Activated naive CD8-positive, alpha-beta T cell (primary cell): ENCODE measurements at regions not wholly inside any gene's neighbourhood (a gene's known extent, or its start where the extent isn't known, plus 50 kb on each side); places are given as distances from the start of the nearest gene placed in this dataset.

Source experiments
- H3K27ac Mint-ChIP-seq: one replicate; pipeline ENCODE4 v1.8.0; 2021; ENCODE audit warnings: mixed read lengths
- H3K27me3 Mint-ChIP-seq: one replicate; pipeline ENCODE4 v1.8.0; 2021; ENCODE audit warnings: mixed read lengths
- H3K36me3 Mint-ChIP-seq: one replicate; pipeline ENCODE4 v1.8.0; 2021; ENCODE audit warnings: mixed read lengths
- H3K4me1 Mint-ChIP-seq: one replicate; pipeline ENCODE4 v1.8.0; 2021; ENCODE audit warnings: low read depth, mixed read lengths
- H3K4me3 Mint-ChIP-seq: one replicate; pipeline ENCODE4 v1.8.0; 2021; ENCODE audit warnings: mild to moderate bottlenecking, mixed read lengths
- H3K9me3 Mint-ChIP-seq: one replicate; pipeline ENCODE4 v1.8.0; 2021; ENCODE audit warnings: low read depth, mixed read lengths

GRCh38 chr1:58096714-58097113 lies 449.8 kb downstream of the OMA1 start:
- Mint-ChIP-seq H3K9me3 (no peaks in the 10 kb centered on the region), H3K36me3 (no peaks in the 10 kb centered on the region)

GRCh38 chr1:58095183-58095582 lies 451.3 kb downstream of the OMA1 start:
- H3K4me1 Mint-ChIP-seq = no peaks in the 10 kb centered on the region
- peaks cover 1% of the 10 kb centered on the region for H3K27me3 Mint-ChIP-seq
- H3K36me3 Mint-ChIP-seq = no peaks in the 10 kb centered on the region
- no peak overlapping the region for H3K4me3 Mint-ChIP-seq
- H3K9me3 Mint-ChIP-seq = no peaks in the 10 kb centered on the region
- H3K27ac Mint-ChIP-seq = no peak overlapping the region

More at GRCh38 chr1:58096714-58097113, 449.8 kb downstream of the OMA1 start:
- Mint-ChIP-seq H3K4me3 (no peak overlapping the region), H3K27me3 (no peaks in the 10 kb centered on the region), H3K27ac (no peak overlapping the region), H3K4me1 (no peaks in the 10 kb centered on the region)

DNA sequence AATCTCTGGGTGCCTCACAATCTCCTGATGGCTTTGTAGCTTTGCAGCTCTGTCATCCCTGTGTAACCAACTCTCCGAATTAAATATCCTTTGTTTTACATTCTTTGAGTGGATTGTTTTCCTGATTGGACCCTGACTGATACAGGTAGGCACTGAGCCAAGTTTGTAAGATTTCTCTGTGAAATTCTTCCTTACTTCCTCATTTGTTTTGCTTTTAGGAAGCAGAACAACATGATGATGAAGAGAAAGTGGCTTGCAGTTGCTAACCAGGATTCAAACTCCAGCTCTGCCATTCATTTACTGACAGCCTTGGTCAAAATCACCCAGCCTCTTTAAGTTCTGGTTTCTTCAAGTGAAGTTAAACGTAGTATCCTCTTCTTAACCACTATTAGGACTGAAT lies 452.3 kb downstream of the OMA1 start:
- H3K9me3 Mint-ChIP-seq = no peaks in the 10 kb centered on the region
- no peak overlapping the region for H3K4me3 Mint-ChIP-seq
- H3K27ac Mint-ChIP-seq = no peak overlapping the region
- peaks cover 8% of the 10 kb centered on the region for H3K4me1 Mint-ChIP-seq
- H3K36me3 Mint-ChIP-seq = no peaks in the 10 kb centered on the region
- H3K27me3 Mint-ChIP-seq = peaks cover 1% of the 10 kb centered on the region

- no peaks in the 10 kb centered on the region for H3K36me3 Mint-ChIP-seq
- peaks cover 13% of the 10 kb centered on the region for H3K27me3 Mint-ChIP-seq
- H3K27ac Mint-ChIP-seq = no peak overlapping the region
- H3K4me3 Mint-ChIP-seq = no peak overlapping the region
- H3K4me1 Mint-ChIP-seq = peaks cover 9% of the 10 kb centered on the region
- no peaks in the 10 kb centered on the region for H3K9me3 Mint-ChIP-seq
Measured at GRCh38 chr1:58090640-58091039, 455.9 kb downstream of the OMA1 start.

GRCh38 chr1:58089898-58090534 lies 456.5 kb downstream of the OMA1 start:
- Mint-ChIP-seq H3K4me3 (no peak overlapping the region), H3K27ac (no peak overlapping the region), H3K36me3 (no peaks in the 10 kb centered on the region), H3K4me1 (peaks cover 9% of the 10 kb centered on the region), H3K27me3 (peaks cover 13% of the 10 kb centered on the region), H3K9me3 (no peaks in the 10 kb centered on the region)

DNA sequence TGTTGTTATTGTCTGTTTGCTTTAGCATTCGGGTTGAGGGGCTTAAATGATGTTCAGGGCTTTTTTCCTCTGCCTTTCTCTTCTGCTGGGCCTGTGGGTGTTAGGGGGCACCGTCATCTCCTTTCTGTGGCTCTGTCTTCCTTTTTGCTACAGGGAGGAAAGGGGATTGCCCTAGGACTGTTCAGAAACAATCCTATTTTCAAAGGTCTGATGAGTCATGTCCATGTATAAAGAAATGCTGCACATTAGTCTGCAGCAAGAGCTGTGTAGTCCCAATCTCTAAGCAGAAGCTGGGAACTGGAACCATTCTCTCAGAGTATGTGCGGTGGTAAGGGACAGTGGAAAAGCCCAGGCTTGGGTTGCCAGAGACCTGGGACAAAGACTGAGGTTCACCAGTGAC lies 462.3 kb downstream of the OMA1 start:
- H3K27ac Mint-ChIP-seq = no peak overlapping the region
- no peaks in the 10 kb centered on the region for H3K9me3 Mint-ChIP-seq
- peaks cover 1% of the 10 kb centered on the region for H3K4me1 Mint-ChIP-seq
- H3K27me3 Mint-ChIP-seq = peaks cover 16% of the 10 kb centered on the region
- no peak overlapping the region for H3K4me3 Mint-ChIP-seq
- H3K36me3 Mint-ChIP-seq = peaks cover 2% of the 10 kb centered on the region

GRCh38 chr1:58082596-58082995 lies 463.9 kb downstream of the OMA1 start:
- Mint-ChIP-seq H3K27me3 (peaks cover 13% of the 10 kb centered on the region), H3K4me3 (no peak overlapping the region), H3K4me1 (no peaks in the 10 kb centered on the region), H3K27ac (no peak overlapping the region), H3K9me3 (no peaks in the 10 kb centered on the region), H3K36me3 (peaks cover 2% of the 10 kb centered on the region)

DNA sequence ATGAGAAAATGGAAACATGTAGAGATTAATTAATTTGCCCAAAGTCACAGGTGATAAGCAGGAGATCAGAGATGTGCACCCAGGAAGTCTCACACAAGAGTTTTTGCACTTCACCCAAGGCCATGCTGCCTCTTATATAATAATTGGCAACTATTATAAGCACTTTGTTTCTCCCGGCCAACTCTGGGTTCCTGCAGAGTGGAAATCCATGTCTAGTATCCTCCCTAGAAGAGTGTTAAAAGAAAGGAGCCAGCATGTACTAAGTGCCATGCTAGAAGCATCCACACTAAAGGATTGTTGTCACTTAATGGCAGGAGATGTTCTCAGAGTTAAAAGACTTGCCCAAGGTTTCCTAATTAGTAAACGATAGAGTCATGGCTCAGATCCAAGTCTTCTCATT lies 470.3 kb downstream of the OMA1 start:
- Mint-ChIP-seq H3K4me3 (no peak overlapping the region), H3K27me3 (peaks cover 2% of the 10 kb centered on the region), H3K27ac (no peak overlapping the region), H3K4me1 (no peaks in the 10 kb centered on the region), H3K36me3 (no peaks in the 10 kb centered on the region), H3K9me3 (no peaks in the 10 kb centered on the region)

DNA sequence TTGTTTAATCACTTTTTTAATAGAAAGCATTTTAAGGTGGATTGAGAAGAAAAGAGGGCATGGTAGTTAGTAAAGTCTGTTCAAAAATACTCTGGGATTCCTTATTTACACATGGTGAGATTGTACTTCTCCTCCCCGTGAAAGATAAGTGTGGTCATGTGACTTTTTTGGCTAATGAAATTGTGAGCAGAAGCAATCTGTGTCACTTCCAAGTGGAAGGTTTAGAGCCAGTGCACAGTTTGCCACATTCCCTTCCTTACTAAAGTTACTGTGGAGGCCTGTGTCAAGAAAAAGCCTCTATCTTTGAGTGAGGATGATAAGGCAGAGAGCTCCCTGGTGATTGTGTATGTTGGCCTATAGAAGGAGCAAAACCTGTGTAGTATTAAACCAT lies 471.3 kb downstream of the OMA1 start:
- Mint-ChIP-seq H3K36me3 (no peaks in the 10 kb centered on the region), H3K9me3 (no peaks in the 10 kb centered on the region), H3K4me1 (no peaks in the 10 kb centered on the region), H3K27ac (no peak overlapping the region), H3K4me3 (no peak overlapping the region), H3K27me3 (peaks cover 2% of the 10 kb centered on the region)

- no peak overlapping the region for H3K4me3 Mint-ChIP-seq
- no peaks in the 10 kb centered on the region for H3K4me1 Mint-ChIP-seq
- H3K36me3 Mint-ChIP-seq = no peaks in the 10 kb centered on the region
- H3K27me3 Mint-ChIP-seq = peaks cover 2% of the 10 kb centered on the region
- H3K27ac Mint-ChIP-seq = no peak overlapping the region
- H3K9me3 Mint-ChIP-seq = no peaks in the 10 kb centered on the region
Measured at GRCh38 chr1:58072450-58072849, 474.1 kb downstream of the OMA1 start.

- H3K27ac Mint-ChIP-seq = no peak overlapping the region
- no peak overlapping the region for H3K4me3 Mint-ChIP-seq
- H3K9me3 Mint-ChIP-seq = no peaks in the 10 kb centered on the region
- no peaks in the 10 kb centered on the region for H3K36me3 Mint-ChIP-seq
- no peaks in the 10 kb centered on the region for H3K27me3 Mint-ChIP-seq
- no peaks in the 10 kb centered on the region for H3K4me1 Mint-ChIP-seq
Measured at GRCh38 chr1:58067082-58067481, 479.4 kb downstream of the OMA1 start.

DNA sequence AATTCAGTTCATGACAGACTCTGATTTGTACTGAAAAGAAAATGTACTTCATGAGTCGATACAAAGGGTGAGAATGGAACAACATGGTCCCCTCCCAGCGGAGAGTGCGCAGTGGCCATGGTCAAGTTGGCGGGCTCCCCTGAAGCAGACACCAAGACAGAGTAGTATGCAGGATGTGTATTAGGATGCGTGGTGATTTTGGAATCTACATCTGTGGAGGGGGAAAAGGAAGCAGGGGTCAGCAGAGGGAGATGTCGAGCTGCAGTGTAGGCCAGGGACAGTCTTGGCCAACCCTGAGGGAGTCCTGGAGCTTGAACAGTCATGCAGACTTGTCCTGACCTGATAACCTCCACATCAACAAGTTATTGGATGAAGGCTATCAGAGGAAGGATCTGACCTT lies 481.0 kb downstream of the OMA1 start:
- H3K4me3 Mint-ChIP-seq = no peak overlapping the region
- H3K27me3 Mint-ChIP-seq = no peaks in the 10 kb centered on the region
- H3K27ac Mint-ChIP-seq = no peak overlapping the region
- no peaks in the 10 kb centered on the region for H3K4me1 Mint-ChIP-seq
- no peaks in the 10 kb centered on the region for H3K36me3 Mint-ChIP-seq
- H3K9me3 Mint-ChIP-seq = no peaks in the 10 kb centered on the region

DNA sequence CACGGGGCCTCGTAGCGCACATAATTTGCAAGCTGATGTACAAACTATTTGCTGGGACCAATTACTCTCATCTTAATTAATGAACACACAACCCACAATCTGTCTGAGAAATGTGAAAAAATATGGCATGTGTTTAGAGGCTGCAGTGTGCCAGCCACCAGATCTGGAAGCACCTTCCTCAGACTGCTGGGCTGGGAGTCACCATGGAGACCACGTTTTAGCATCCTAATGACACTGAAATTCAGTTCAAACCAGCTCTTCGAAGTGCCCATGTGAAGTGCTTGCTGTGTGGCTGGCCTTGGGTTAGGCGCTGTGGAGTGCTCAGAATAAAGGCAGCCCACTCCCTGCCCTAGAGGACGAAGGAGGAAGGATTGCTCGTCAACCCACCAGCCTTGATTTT lies 482.4 kb downstream of the OMA1 start:
- Mint-ChIP-seq H3K27ac (no peak overlapping the region), H3K9me3 (no peaks in the 10 kb centered on the region), H3K36me3 (no peaks in the 10 kb centered on the region), H3K4me3 (no peak overlapping the region), H3K4me1 (no peaks in the 10 kb centered on the region), H3K27me3 (no peaks in the 10 kb centered on the region)

DNA sequence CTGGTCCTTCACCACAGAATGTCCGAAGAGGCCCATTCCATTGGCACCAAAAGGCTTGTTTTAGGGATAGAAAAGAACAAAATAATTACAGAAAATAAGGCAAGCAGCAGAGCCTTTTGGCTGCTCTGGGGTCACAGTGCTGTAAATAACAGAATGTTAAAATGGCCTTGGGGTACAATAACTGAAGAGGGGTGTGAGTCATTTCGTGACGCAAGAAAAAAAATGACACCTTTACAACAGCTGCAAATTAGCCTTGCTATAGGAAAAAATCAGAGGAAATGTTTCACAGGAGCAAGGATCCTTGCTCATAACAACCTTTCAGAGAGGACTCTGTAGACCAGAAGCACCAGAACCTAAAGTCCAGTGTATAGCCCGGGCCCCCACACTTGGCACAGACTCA lies 483.4 kb downstream of the OMA1 start:
- H3K4me1 Mint-ChIP-seq = no peaks in the 10 kb centered on the region
- H3K9me3 Mint-ChIP-seq = no peaks in the 10 kb centered on the region
- no peaks in the 10 kb centered on the region for H3K27me3 Mint-ChIP-seq
- no peaks in the 10 kb centered on the region for H3K36me3 Mint-ChIP-seq
- no peak overlapping the region for H3K27ac Mint-ChIP-seq
- H3K4me3 Mint-ChIP-seq = no peak overlapping the region

DNA sequence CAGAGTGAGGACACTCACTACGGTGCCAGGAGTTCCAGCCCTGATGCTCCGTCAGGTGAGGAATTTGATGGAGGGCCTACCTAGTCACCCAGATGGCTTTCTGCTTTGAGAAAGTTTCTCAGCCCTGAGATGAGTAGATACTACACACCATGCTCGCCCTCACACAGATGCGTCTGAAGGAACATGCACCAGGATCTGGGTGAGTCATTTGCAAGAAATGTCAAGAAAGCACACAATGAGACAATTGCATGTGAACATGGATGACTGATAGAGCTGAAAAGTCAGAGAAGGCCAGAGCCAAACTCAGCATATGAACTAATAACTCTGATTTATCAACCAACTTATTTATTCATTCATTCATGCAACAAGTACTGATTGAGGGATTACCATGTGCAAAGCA lies 483.9 kb downstream of the OMA1 start:
- Mint-ChIP-seq H3K9me3 (no peaks in the 10 kb centered on the region), H3K36me3 (no peaks in the 10 kb centered on the region), H3K27ac (no peak overlapping the region), H3K4me1 (no peaks in the 10 kb centered on the region), H3K4me3 (no peak overlapping the region), H3K27me3 (no peaks in the 10 kb centered on the region)

DNA sequence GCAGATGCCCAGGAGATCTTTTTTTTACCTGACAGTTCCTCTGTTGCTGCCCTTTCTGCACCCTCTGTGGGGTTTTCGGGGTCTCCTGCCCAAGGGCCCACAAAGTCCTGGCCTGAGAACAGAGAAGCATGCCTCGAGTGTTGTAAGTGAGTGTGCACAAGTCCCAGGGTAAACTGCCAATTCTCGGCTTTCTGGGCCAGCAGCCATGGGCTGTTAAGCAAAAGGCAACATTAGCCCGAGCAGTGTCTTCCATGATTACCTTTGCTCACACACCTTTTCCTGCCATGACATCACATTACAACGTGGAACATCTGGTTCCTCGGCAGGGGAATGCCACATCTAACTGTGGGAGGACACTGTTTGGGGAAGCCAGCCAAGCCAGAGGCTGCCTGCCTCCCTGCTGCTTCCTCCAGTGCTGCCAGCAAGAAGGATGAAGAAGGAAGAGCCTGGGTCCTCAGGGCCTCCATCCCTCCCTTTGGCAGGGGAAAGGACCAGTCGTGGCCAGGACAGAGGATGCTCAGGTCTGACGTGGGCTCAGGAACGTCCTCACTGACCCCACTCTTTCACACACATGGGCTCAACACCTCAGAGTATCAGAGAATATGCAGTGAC lies 485.9 kb downstream of the OMA1 start:
- Mint-ChIP-seq H3K4me1 (no peaks in the 10 kb centered on the region), H3K27me3 (no peaks in the 10 kb centered on the region), H3K36me3 (no peaks in the 10 kb centered on the region), H3K27ac (no peak overlapping the region), H3K9me3 (no peaks in the 10 kb centered on the region), H3K4me3 (no peak overlapping the region)
